ENCODE measurements at regions not wholly inside any gene's neighbourhood (a gene's known extent, or its start where the extent isn't known, plus 50 kb on each side); places are given as distances from the start of the nearest gene placed in this dataset.

- Histone ChIP-seq H3K36me3 (ENCODE audit: insufficient read depth, low read length) (no peaks in the 10 kb centered on the region), H3K9me3 (ENCODE audit: control insufficient read depth, insufficient read depth, low read length) (peaks cover 4% of the 10 kb centered on the region; the same call in 1 of the 2 replicates), H3K9ac (ENCODE audit: low read depth, low read length) (no peak overlapping the region), H3K4me1 (ENCODE audit: insufficient read depth, low read length) (no peaks in the 10 kb centered on the region)
Measured at GRCh38 chr2:220847006-220847405, 725.1 kb downstream of the EPHA4 start.

GRCh38 chr2:220847589-220847988 lies 724.5 kb downstream of the EPHA4 start:
- Histone ChIP-seq H3K9ac (ENCODE audit: low read depth, low read length) (no peak overlapping the region), H3K9me3 (ENCODE audit: control insufficient read depth, insufficient read depth, low read length) (peaks cover 4% of the 10 kb centered on the region; the same call in 1 of the 2 replicates), H3K4me1 (ENCODE audit: insufficient read depth, low read length) (no peaks in the 10 kb centered on the region), H3K36me3 (ENCODE audit: insufficient read depth, low read length) (no peaks in the 10 kb centered on the region)

DNA sequence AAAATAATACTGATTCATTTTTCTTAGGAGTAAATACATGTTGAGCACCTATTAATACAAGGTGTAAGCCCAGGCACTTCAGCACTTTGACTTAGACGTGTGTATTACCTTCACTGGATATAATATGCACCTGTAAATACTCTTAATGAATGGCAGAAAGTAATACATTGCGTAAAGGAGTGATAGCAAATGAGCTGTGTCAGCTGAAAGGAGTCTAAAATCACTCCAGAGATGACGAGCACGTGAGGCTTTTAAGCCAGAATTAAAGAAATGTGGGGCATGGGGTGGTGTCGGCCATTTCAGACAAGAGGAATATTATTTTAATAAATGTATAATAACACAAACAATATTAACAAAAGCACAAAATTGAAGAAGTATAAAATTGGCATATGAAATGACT lies 722.7 kb downstream of the EPHA4 start:
- H3K9ac ChIP-seq (ENCODE audit: low read depth, low read length), result no peak overlapping the region
- no peaks in the 10 kb centered on the region for H3K4me1 ChIP-seq (ENCODE audit: insufficient read depth, low read length)
- no peaks in the 10 kb centered on the region for H3K36me3 ChIP-seq (ENCODE audit: insufficient read depth, low read length)
- peaks cover 4% of the 10 kb centered on the region; the same call in 1 of the 2 replicates for H3K9me3 ChIP-seq (ENCODE audit: control insufficient read depth, insufficient read depth, low read length)

DNA sequence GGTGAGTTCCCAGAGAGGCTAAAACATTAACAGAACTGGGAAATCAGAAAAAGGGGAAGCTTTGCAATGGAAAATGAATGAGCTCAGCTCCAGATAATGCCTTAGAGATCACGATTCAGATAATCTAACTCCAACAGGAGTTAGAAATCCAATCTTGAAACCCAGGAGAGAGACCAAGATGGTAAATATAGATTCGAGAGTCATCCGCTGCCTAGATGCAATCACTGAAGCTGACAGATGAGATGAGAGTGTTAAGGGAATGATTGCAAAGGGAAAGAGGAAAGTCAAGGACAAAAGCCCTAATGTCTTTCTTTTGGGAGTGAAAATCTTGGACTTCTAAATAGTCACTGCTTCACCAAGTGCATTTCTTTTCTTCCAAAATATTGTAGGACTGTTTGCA lies 722.0 kb downstream of the EPHA4 start:
- Histone ChIP-seq H3K9ac (ENCODE audit: low read depth, low read length) (no peak overlapping the region), H3K36me3 (ENCODE audit: insufficient read depth, low read length) (no peaks in the 10 kb centered on the region), H3K9me3 (ENCODE audit: control insufficient read depth, insufficient read depth, low read length) (peaks cover 4% of the 10 kb centered on the region; the same call in 1 of the 2 replicates), H3K4me1 (ENCODE audit: insufficient read depth, low read length) (no peaks in the 10 kb centered on the region)

GRCh38 chr2:220855296-220855695 lies 716.8 kb downstream of the EPHA4 start:
- H3K36me3 ChIP-seq (ENCODE audit: insufficient read depth, low read length), result no peaks in the 10 kb centered on the region
- H3K9me3 ChIP-seq (ENCODE audit: control insufficient read depth, insufficient read depth, low read length), result no peaks in the 10 kb centered on the region
- H3K4me1 ChIP-seq (ENCODE audit: insufficient read depth, low read length), result no peaks in the 10 kb centered on the region
- H3K9ac ChIP-seq (ENCODE audit: low read depth, low read length), result no peak overlapping the region

- Histone ChIP-seq H3K9me3 (ENCODE audit: control insufficient read depth, insufficient read depth, low read length) (no peaks in the 10 kb centered on the region), H3K4me1 (ENCODE audit: insufficient read depth, low read length) (no peaks in the 10 kb centered on the region), H3K9ac (ENCODE audit: low read depth, low read length) (no peak overlapping the region), H3K36me3 (ENCODE audit: insufficient read depth, low read length) (no peaks in the 10 kb centered on the region)
Measured at GRCh38 chr2:220856486-220856885, 715.6 kb downstream of the EPHA4 start.

DNA sequence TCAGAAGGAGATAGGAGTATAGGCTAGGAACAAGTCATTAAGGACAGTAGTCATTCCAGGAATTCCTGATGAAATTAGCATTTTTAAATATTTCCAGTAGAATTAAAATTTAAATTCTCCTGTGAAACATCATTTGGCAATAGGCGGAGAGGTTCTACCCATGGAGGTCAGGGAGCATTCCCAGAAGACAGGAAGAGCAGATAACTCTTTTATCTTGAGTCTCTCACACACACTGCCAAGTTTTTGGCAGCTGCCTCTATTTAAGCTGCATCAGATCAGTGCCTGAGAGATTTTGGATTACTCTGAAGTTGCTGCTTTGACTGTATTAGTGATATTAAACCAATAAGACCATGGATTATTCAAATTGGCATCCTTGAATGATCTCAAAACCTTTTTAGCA lies 714.7 kb downstream of the EPHA4 start:
- Histone ChIP-seq H3K9me3 (ENCODE audit: control insufficient read depth, insufficient read depth, low read length) (no peaks in the 10 kb centered on the region), H3K4me1 (ENCODE audit: insufficient read depth, low read length) (no peaks in the 10 kb centered on the region), H3K9ac (ENCODE audit: low read depth, low read length) (no peak overlapping the region), H3K36me3 (ENCODE audit: insufficient read depth, low read length) (no peaks in the 10 kb centered on the region)

- no peaks in the 10 kb centered on the region for H3K4me1 ChIP-seq (ENCODE audit: insufficient read depth, low read length)
Measured at GRCh38 chr2:220858101-220858500, 714.0 kb downstream of the EPHA4 start.

DNA sequence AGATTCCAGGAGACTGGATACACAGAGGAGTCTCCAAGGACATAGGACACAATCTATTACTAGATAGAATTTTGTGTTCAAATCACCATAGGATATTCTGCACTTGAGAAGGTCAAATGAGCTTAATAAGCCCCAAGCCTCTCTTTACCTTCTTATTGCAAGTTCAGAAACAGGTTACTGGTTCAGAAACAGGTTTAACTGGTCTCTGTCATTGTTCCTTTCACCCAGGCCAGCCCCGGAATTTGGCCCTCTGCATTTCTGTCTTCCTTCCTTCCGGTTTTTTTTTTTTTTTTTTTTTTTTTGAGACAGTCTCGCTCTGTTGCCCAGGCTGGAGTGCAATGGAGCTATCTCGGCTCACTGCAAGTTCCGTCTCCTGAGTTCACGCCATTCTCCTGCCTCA lies 700.2 kb downstream of the EPHA4 start:
- Histone ChIP-seq H3K4me1 (ENCODE audit: insufficient read depth, low read length) (no peaks in the 10 kb centered on the region), H3K9ac (ENCODE audit: low read depth, low read length) (no peak overlapping the region), H3K36me3 (ENCODE audit: insufficient read depth, low read length) (no peaks in the 10 kb centered on the region; the same call in 1 of the 2 replicates), H3K9me3 (ENCODE audit: control insufficient read depth, insufficient read depth, low read length) (no peaks in the 10 kb centered on the region)

More at GRCh38 chr2:220858101-220858500, 714.0 kb downstream of the EPHA4 start:
- Histone ChIP-seq H3K36me3 (ENCODE audit: insufficient read depth, low read length) (no peaks in the 10 kb centered on the region), H3K9ac (ENCODE audit: low read depth, low read length) (no peak overlapping the region), H3K9me3 (ENCODE audit: control insufficient read depth, insufficient read depth, low read length) (no peaks in the 10 kb centered on the region)

DNA sequence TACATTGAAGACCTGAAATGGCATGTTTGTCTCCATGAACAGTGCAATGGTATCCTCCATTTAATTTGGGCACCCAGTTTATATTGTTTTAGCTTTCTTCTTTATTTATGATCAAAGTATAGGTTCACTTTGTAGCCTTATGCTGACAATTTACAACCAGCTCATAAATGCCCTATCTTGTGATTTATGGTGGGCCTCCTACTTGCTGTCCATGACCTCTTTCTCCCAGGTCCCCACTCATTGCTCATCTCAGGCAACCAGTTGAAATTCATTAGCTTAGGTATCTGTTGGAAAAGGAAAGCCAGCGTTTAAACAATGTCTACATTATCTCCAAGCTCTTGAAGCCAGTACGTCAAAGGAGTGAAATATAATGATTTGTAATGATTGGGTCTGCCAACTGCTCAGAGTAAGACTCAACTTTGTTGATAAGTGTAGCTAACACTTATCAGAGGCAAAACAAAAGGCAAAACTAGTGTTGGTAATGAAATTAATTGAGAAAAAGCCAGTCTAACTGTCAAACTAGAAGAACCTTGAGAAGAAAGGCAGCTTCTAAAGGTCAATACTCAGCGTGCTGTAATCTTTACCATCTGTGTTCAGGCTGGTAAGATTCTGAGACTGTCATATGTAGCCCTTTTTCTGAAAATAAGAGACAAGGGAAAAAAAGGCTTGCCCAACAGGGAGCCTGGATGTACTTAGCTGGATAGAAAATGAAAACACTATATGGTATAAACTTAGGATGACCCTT lies 695.9 kb downstream of the EPHA4 start:
- no peaks in the 10 kb centered on the region; the same call in 1 of the 2 replicates for H3K36me3 ChIP-seq (ENCODE audit: insufficient read depth, low read length)
- no peaks in the 10 kb centered on the region for H3K4me1 ChIP-seq (ENCODE audit: insufficient read depth, low read length)
- H3K9me3 ChIP-seq (ENCODE audit: control insufficient read depth, insufficient read depth, low read length), result no peaks in the 10 kb centered on the region
- H3K9ac ChIP-seq (ENCODE audit: low read depth, low read length), result no peak overlapping the region

- Histone ChIP-seq H3K9ac (ENCODE audit: low read depth, low read length) (no peak overlapping the region), H3K36me3 (ENCODE audit: insufficient read depth, low read length) (no peaks in the 10 kb centered on the region; the same call in 1 of the 2 replicates), H3K9me3 (ENCODE audit: control insufficient read depth, insufficient read depth, low read length) (no peaks in the 10 kb centered on the region), H3K4me1 (ENCODE audit: insufficient read depth, low read length) (no peaks in the 10 kb centered on the region)
Measured at GRCh38 chr2:220877491-220877890, 694.6 kb downstream of the EPHA4 start.

- Histone ChIP-seq H3K9me3 (ENCODE audit: control insufficient read depth, insufficient read depth, low read length) (no peaks in the 10 kb centered on the region), H3K9ac (ENCODE audit: low read depth, low read length) (no peak overlapping the region), H3K4me1 (ENCODE audit: insufficient read depth, low read length) (no peaks in the 10 kb centered on the region), H3K36me3 (ENCODE audit: insufficient read depth, low read length) (no peaks in the 10 kb centered on the region)
Measured at GRCh38 chr2:220877897-220878296, 694.2 kb downstream of the EPHA4 start.

DNA sequence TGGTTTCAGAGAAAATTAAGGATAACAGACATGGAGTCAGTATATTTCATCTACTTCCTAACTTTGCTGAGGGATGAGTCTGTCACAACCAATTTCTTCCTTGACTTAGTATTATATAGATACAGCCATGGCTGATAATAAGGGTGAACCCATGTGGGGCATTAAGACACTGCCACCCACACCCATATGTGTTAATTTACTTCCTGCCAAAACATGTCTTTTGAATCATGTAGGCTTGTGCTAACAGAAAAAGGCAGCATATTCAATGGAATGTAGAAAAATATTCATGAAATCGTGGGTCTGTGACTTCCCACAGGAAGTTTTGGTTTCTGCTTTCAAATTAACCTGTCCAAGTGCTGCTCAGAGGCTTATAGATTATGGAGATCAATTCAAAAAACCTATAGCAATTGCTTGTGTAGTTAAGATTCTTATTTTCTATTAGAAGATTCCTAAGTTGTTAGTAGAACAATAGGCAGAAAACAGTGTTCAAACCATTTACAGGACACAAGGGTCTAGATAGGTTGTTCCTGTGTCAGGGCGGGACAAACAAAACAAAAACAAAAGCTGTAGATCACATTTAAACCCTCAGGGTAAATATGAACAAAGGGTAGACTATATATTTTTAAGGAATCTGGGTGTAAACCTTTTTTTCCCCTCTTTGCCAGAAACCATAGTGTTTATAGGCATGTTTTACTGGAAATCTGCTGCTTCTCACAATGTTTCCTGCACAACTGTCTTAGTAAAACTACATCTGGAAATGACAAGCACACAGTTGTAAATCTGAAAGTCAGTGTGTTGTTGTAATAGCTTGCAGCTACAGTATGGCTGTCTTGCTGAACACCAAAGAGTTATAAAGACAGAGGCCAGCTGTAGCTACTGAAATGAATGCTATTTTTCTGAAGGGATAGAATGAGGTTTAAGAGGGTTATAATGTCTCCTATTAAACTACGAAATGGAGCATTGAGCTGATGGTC lies 691.2 kb downstream of the EPHA4 start:
- H3K9me3 ChIP-seq (ENCODE audit: control insufficient read depth, insufficient read depth, low read length), result no peaks in the 10 kb centered on the region
- H3K9ac ChIP-seq (ENCODE audit: low read depth, low read length), result no peak overlapping the region
- no peaks in the 10 kb centered on the region for H3K36me3 ChIP-seq (ENCODE audit: insufficient read depth, low read length)
- H3K4me1 ChIP-seq (ENCODE audit: insufficient read depth, low read length), result no peaks in the 10 kb centered on the region

DNA sequence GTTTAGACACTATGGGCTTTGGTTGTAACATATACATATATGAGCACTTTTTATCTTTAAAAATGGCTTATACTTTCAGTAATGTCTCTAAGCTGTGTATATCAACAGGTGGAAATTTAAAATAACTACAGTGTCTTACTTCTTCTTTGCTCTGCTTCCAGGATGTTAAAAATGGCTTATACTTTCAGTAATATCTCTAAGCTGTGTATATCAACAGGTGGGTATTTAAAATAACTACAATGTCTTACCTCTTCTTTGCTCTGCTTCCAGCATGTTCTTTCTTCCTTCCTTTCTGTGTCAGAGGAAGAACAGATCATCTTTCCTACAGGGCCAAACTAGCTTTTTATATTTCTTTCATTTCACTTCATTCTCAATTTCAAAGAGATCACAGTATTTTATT lies 689.6 kb downstream of the EPHA4 start:
- no peaks in the 10 kb centered on the region for H3K9me3 ChIP-seq (ENCODE audit: control insufficient read depth, insufficient read depth, low read length)
- no peaks in the 10 kb centered on the region for H3K36me3 ChIP-seq (ENCODE audit: insufficient read depth, low read length)
- no peaks in the 10 kb centered on the region for H3K4me1 ChIP-seq (ENCODE audit: insufficient read depth, low read length)
- no peak overlapping the region for H3K9ac ChIP-seq (ENCODE audit: low read depth, low read length)

Measured in ES-I3 (cell line).